ENCODE measurements at regions not wholly inside any gene's neighbourhood (a gene's known extent, or its start where the extent isn't known, plus 50 kb on each side); places are given as distances from the start of the nearest gene placed in this dataset.

DNA sequence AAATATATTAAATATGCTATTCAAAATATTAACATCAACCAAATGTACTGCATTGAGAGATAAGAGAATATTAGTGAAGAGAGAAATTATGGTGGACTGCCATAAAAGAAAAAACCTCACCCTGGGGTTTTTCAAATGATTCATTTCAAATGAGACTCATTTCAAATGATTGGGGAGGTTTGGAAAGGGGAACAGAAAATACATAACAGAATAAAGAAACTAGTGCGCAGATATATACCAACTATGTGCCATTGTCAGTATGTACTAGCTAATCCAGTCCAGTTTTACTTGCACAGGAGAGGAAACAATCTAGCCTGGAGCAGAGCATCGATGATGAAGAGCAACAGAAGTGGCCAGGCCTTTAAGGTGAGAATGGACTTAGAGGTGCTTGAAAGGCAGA, 651.6 kb upstream of the RORB start:
- Histone ChIP-seq H3K36me3 (ENCODE audit: insufficient read depth, low read length) (no peaks in the 10 kb centered on the region), H3K4me3 (no peak overlapping the region), H3K9me3 (ENCODE audit: low read depth, low read length) (no peaks in the 10 kb centered on the region), H3K9ac (ENCODE audit: insufficient read length) (no peak overlapping the region), H3K27ac (no peak overlapping the region)
- TF ChIP-seq EZH2 (IDR thresholded peaks at IDR 0.05): no peak
- TF ChIP-seq FOXP2 (optimal IDR thresholded peaks at IDR 0.05; ENCODE audit: control extremely low read depth, extremely low read length, insufficient read depth): no peak
- TF ChIP-seq POLR2AphosphoS5 (IDR thresholded peaks at IDR 0.05; ENCODE audit: borderline replicate concordance, low read depth, low read length): no peak
- no peak for DNase-seq (ENCODE audit: low read depth, low spot score)

- DNase-seq (ENCODE audit: low read depth, low spot score): no peak
- Histone ChIP-seq H3K36me3 (ENCODE audit: insufficient read depth, low read length) (no peaks in the 10 kb centered on the region), H3K4me3 (no peak overlapping the region), H3K9me3 (ENCODE audit: low read depth, low read length) (no peaks in the 10 kb centered on the region), H3K27ac (no peak overlapping the region), H3K9ac (ENCODE audit: insufficient read length) (no peak overlapping the region)
- no peak for TF ChIP-seq POLR2AphosphoS5 (IDR thresholded peaks at IDR 0.05; ENCODE audit: borderline replicate concordance, low read depth, low read length)
- no peak for TF ChIP-seq EZH2 (IDR thresholded peaks at IDR 0.05)
- no peak for TF ChIP-seq FOXP2 (optimal IDR thresholded peaks at IDR 0.05; ENCODE audit: control extremely low read depth, extremely low read length, insufficient read depth)
These were observed 651.0 kb upstream of the RORB start for GRCh38 chr9:73845954-73846690.

DNA sequence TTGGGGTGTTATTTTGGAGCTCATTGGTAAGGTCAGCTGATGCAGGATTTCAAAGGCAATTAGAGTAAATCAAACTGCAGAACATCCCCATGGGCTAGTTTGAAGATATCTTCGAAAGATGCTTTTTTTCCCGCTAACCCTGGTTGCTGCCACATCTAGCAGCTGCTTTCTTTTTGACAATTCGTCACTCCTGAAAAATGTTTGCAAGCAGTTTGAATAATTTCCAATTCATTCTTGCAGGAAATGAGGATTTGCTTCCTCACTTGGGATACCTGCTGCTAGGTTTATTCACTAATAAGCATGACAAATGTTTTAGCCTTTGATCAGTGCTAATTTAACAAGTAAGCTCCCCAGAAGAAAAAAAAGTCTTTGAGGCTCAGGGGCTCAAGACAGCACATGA, 649.6 kb upstream of the RORB start:
- DNase-seq (ENCODE audit: low read depth, low spot score): no peak
- Histone ChIP-seq H3K9me3 (ENCODE audit: low read depth, low read length) (no peaks in the 10 kb centered on the region), H3K9ac (ENCODE audit: insufficient read length) (no peak overlapping the region), H3K27ac (no peak overlapping the region), H3K36me3 (ENCODE audit: insufficient read depth, low read length) (no peaks in the 10 kb centered on the region), H3K4me3 (no peak overlapping the region)
- no peak for TF ChIP-seq FOXP2 (optimal IDR thresholded peaks at IDR 0.05; ENCODE audit: control extremely low read depth, extremely low read length, insufficient read depth)
- no peak for TF ChIP-seq POLR2AphosphoS5 (IDR thresholded peaks at IDR 0.05; ENCODE audit: borderline replicate concordance, low read depth, low read length)
- no peak for TF ChIP-seq EZH2 (IDR thresholded peaks at IDR 0.05)

GRCh38 chr9:73853549-73853948, 643.6 kb upstream of the RORB start:
- no peak overlapping the region for H3K9ac ChIP-seq (ENCODE audit: insufficient read length)
- H3K36me3 ChIP-seq (ENCODE audit: insufficient read depth, low read length): no peaks in the 10 kb centered on the region
- TF ChIP-seq POLR2AphosphoS5 (IDR thresholded peaks at IDR 0.05; ENCODE audit: borderline replicate concordance, low read depth, low read length) (no peak), FOXP2 (optimal IDR thresholded peaks at IDR 0.05; ENCODE audit: control extremely low read depth, extremely low read length, insufficient read depth) (no peak), EZH2 (IDR thresholded peaks at IDR 0.05) (no peak)
- no peak overlapping the region for H3K27ac ChIP-seq
- no peak overlapping the region for H3K4me3 ChIP-seq
- H3K9me3 ChIP-seq (ENCODE audit: low read depth, low read length): no peaks in the 10 kb centered on the region
- no peak for DNase-seq (ENCODE audit: low read depth, low spot score)

- Histone ChIP-seq H3K9me3 (ENCODE audit: low read depth, low read length) (no peaks in the 10 kb centered on the region), H3K36me3 (ENCODE audit: insufficient read depth, low read length) (no peaks in the 10 kb centered on the region), H3K4me3 (no peak overlapping the region), H3K9ac (ENCODE audit: insufficient read length) (no peak overlapping the region), H3K27ac (no peak overlapping the region)
- DNase-seq (ENCODE audit: low read depth, low spot score): no peak
- no peak for TF ChIP-seq EZH2 (IDR thresholded peaks at IDR 0.05)
These were observed 641.9 kb upstream of the RORB start for GRCh38 chr9:73855206-73855605.

DNA sequence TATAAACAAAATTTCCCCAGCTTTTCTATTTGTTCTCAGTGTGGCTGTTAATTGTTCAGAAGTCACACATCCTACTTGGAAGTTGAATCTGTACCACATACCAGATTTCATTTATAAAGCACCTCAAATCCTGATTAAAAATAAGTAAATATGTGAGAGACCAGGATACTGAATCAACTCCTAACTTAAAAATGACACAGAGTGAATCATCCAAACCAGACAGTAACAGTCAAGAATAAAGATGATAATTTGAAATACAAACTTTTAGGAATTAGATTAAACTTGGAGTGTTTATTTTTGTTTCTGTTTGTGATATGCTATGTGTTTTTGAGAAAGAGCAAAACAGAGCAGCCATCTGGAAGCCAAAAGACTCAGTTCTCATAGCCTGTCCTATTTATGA, 633.2 kb upstream of the RORB start:
- Histone ChIP-seq H3K4me3 (no peak overlapping the region), H3K36me3 (ENCODE audit: insufficient read depth, low read length) (no peaks in the 10 kb centered on the region), H3K9me3 (ENCODE audit: low read depth, low read length) (no peaks in the 10 kb centered on the region), H3K27ac (no peak overlapping the region), H3K9ac (ENCODE audit: insufficient read length) (no peak overlapping the region)
- DNase-seq (ENCODE audit: low read depth, low spot score): no peak
- TF ChIP-seq EZH2 (IDR thresholded peaks at IDR 0.05) (no peak), FOXP2 (optimal IDR thresholded peaks at IDR 0.05; ENCODE audit: control extremely low read depth, extremely low read length, insufficient read depth) (no peak), POLR2AphosphoS5 (IDR thresholded peaks at IDR 0.05; ENCODE audit: borderline replicate concordance, low read depth, low read length) (no peak)

GRCh38 chr9:73866451-73866850, 630.7 kb upstream of the RORB start:
- Histone ChIP-seq H3K4me3 (no peak overlapping the region), H3K9ac (ENCODE audit: insufficient read length) (no peak overlapping the region), H3K9me3 (ENCODE audit: low read depth, low read length) (no peaks in the 10 kb centered on the region), H3K36me3 (ENCODE audit: insufficient read depth, low read length) (no peaks in the 10 kb centered on the region), H3K27ac (no peak overlapping the region)
- TF ChIP-seq EZH2 (IDR thresholded peaks at IDR 0.05): no peak
- no peak for TF ChIP-seq POLR2AphosphoS5 (IDR thresholded peaks at IDR 0.05; ENCODE audit: borderline replicate concordance, low read depth, low read length)
- TF ChIP-seq FOXP2 (optimal IDR thresholded peaks at IDR 0.05; ENCODE audit: control extremely low read depth, extremely low read length, insufficient read depth): no peak
- DNase-seq (ENCODE audit: low read depth, low spot score): no peak

DNA sequence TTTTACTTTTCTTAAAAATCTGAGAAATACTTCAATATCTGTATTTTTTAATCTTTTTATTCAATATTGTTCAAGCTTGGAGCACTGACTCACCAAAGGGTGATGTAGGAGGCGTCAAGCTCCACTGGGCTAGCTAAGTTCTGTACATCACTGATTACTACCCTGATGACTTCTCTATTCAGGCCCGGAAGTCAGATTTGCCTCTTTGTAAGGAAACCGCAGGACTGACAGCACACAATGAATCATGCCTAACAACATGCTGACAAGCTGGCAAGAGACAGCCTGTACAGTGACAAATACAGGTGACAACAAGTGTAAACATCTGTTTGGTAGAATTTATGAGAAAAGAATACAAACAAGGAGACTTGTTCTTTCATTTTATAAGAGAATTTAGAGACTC, 627.9 kb upstream of the RORB start:
- H3K4me3 ChIP-seq: no peak overlapping the region
- TF ChIP-seq FOXP2 (optimal IDR thresholded peaks at IDR 0.05; ENCODE audit: control extremely low read depth, extremely low read length, insufficient read depth) (no peak), POLR2AphosphoS5 (IDR thresholded peaks at IDR 0.05; ENCODE audit: borderline replicate concordance, low read depth, low read length) (no peak)
- H3K9me3 ChIP-seq (ENCODE audit: low read depth, low read length): no peaks in the 10 kb centered on the region
- DNase-seq (ENCODE audit: low read depth, low spot score): no peak
- H3K9ac ChIP-seq (ENCODE audit: insufficient read length): no peak overlapping the region
- H3K36me3 ChIP-seq (ENCODE audit: insufficient read depth, low read length): no peaks in the 10 kb centered on the region
- no peak overlapping the region for H3K27ac ChIP-seq

GRCh38 chr9:73871636-73872035, 625.5 kb upstream of the RORB start:
- Histone ChIP-seq H3K36me3 (ENCODE audit: insufficient read depth, low read length) (no peaks in the 10 kb centered on the region), H3K9me3 (ENCODE audit: low read depth, low read length) (no peaks in the 10 kb centered on the region), H3K4me3 (no peak overlapping the region), H3K9ac (ENCODE audit: insufficient read length) (no peak overlapping the region), H3K27ac (no peak overlapping the region)
- TF ChIP-seq FOXP2 (optimal IDR thresholded peaks at IDR 0.05; ENCODE audit: control extremely low read depth, extremely low read length, insufficient read depth): no peak
- TF ChIP-seq EZH2 (IDR thresholded peaks at IDR 0.05): no peak
- no peak for TF ChIP-seq POLR2AphosphoS5 (IDR thresholded peaks at IDR 0.05; ENCODE audit: borderline replicate concordance, low read depth, low read length)
- no peak for DNase-seq (ENCODE audit: low read depth, low spot score)
